ENCODE measurements at regions not wholly inside any gene's neighbourhood (a gene's known extent, or its start where the extent isn't known, plus 50 kb on each side); places are given as distances from the start of the nearest gene placed in this dataset.
"Not testable (repeated sequence)": the region's sequence is repeated elsewhere in the genome, so short reads cannot be mapped to it uniquely, and the experiment has no call there.

- Histone ChIP-seq H3K9me3 (ENCODE audit: low read depth, low read length, poor library complexity, severe bottlenecking) (no peaks in the 10 kb centered on the region), H3K4me3 (ENCODE audit: low read depth, low read length, poor library complexity, severe bottlenecking) (no peak overlapping the region), H3K27me3 (replicated peaks; ENCODE audit: insufficient read depth, low read depth, low read length, poor library complexity) (no peaks in the 10 kb centered on the region), H3K36me3 (ENCODE audit: insufficient read depth, low read length, poor library complexity, severe bottlenecking) (no peaks in the 10 kb centered on the region), H3K27ac (ENCODE audit: low read depth, low read length, poor library complexity, severe bottlenecking) (no peak overlapping the region), H3K4me1 (ENCODE audit: insufficient read depth, low read length, poor library complexity, severe bottlenecking) (no peaks in the 10 kb centered on the region)
- TF ChIP-seq, protein P1, sequence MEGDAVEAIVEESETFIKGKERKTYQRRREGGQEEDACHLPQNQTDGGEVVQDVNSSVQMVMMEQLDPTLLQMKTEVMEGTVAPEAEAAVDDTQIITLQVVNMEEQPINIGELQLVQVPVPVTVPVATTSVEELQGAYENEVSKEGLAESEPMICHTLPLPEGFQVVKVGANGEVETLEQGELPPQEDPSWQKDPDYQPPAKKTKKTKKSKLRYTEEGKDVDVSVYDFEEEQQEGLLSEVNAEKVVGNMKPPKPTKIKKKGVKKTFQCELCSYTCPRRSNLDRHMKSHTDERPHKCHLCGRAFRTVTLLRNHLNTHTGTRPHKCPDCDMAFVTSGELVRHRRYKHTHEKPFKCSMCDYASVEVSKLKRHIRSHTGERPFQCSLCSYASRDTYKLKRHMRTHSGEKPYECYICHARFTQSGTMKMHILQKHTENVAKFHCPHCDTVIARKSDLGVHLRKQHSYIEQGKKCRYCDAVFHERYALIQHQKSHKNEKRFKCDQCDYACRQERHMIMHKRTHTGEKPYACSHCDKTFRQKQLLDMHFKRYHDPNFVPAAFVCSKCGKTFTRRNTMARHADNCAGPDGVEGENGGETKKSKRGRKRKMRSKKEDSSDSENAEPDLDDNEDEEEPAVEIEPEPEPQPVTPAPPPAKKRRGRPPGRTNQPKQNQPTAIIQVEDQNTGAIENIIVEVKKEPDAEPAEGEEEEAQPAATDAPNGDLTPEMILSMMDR (conservative IDR thresholded peaks at IDR 0.05; ENCODE audit: low read depth, low read length): no peak
- TF ChIP-seq EZH2 (IDR thresholded peaks at IDR 0.05; ENCODE audit: borderline replicate concordance, low read depth, low read length, poor library complexity, severe bottlenecking): no peak
- ChIA-PET POLR2A (ENCODE audit: low non-redundant PET) (no interaction called here), CTCF (no interaction called here)
- BruUV-seq (replicated peaks): no TSS peak
- DNase-seq (ENCODE audit: low spot score): no peak
- intact Hi-C loops (cut with micrococcal nuclease; ENCODE audit: unreplicated experiment): no loop called here
These were observed 148.0 kb upstream of the FREM1 start for GRCh38 chr9:15058236-15058635.

- CTCF ChIA-PET; H3K27ac ChIP-seq (ENCODE audit: low read depth, low read length, poor library complexity, severe bottlenecking): not testable (repeated sequence)
These were observed 145.1 kb upstream of the FREM1 start for GRCh38 chr9:15055284-15055683.

DNA sequence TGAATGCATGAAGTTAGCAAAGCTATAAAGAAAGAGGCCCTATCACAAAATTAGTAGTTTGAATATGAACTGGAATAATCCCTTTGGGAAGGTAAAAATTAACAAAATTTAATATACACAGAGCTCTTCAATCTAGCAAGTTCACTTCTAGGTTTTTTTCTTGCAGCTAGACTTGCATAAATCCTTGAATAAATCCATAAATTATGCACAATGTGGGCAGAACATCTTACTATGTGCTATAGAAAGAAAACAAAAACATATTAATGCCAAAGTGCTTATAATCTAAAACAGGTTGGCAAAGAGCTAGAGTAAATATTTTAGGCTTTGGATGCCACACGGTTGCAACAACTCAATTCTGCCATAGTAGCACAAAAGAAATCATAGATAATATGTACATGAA, 138.5 kb upstream of the FREM1 start:
- H3K4me3 ChIP-seq (ENCODE audit: low read depth, low read length, poor library complexity, severe bottlenecking): no peak overlapping the region
- intact Hi-C loops (cut with micrococcal nuclease; ENCODE audit: unreplicated experiment): loop anchor here (5.0 kb wide), 1 partner anchor 89 kb away; no protein-coding TSS in a partner anchor
- CTCF ChIA-PET: no interaction called here
- no peaks in the 10 kb centered on the region for H3K27me3 ChIP-seq (replicated peaks; ENCODE audit: insufficient read depth, low read depth, low read length, poor library complexity)
- BruUV-seq (replicated peaks): no TSS peak
- POLR2A ChIA-PET (ENCODE audit: low non-redundant PET): no interaction called here
- peak overlapping the region; percentile 74 for H3K27ac ChIP-seq (ENCODE audit: low read depth, low read length, poor library complexity, severe bottlenecking)
- TF ChIP-seq EZH2 (IDR thresholded peaks at IDR 0.05; ENCODE audit: borderline replicate concordance, low read depth, low read length, poor library complexity, severe bottlenecking): no peak
- TF ChIP-seq, protein P1 (conservative IDR thresholded peaks at IDR 0.05; ENCODE audit: low read depth, low read length): no peak
- H3K36me3 ChIP-seq (ENCODE audit: insufficient read depth, low read length, poor library complexity, severe bottlenecking): no peaks in the 10 kb centered on the region
- no peak for DNase-seq (ENCODE audit: low spot score)
- H3K4me1 ChIP-seq (ENCODE audit: insufficient read depth, low read length, poor library complexity, severe bottlenecking): peaks cover 18% of the 10 kb centered on the region
- H3K9me3 ChIP-seq (ENCODE audit: low read depth, low read length, poor library complexity, severe bottlenecking): no peaks in the 10 kb centered on the region

More at GRCh38 chr9:15055284-15055683, 145.1 kb upstream of the FREM1 start:
- H3K27me3 ChIP-seq (replicated peaks; ENCODE audit: insufficient read depth, low read depth, low read length, poor library complexity); POLR2A ChIA-PET (ENCODE audit: low non-redundant PET); intact Hi-C loops (cut with micrococcal nuclease; ENCODE audit: unreplicated experiment); H3K36me3 ChIP-seq (ENCODE audit: insufficient read depth, low read length, poor library complexity, severe bottlenecking); BruUV-seq (replicated peaks); H3K9me3 ChIP-seq (ENCODE audit: low read depth, low read length, poor library complexity, severe bottlenecking); H3K4me1 ChIP-seq (ENCODE audit: insufficient read depth, low read length, poor library complexity, severe bottlenecking); H3K4me3 ChIP-seq (ENCODE audit: low read depth, low read length, poor library complexity, severe bottlenecking): not testable (repeated sequence)
- peak; percentile 46 for DNase-seq (ENCODE audit: low spot score)
- TF ChIP-seq, protein P1 (conservative IDR thresholded peaks at IDR 0.05; ENCODE audit: low read depth, low read length): peak; percentile 39; the same call in 1 of the 2 replicates

Data from A673 (cell line).